HG03066 (cell line): ENCODE measurements at regions not wholly inside any gene's neighbourhood (a gene's known extent, or its start where the extent isn't known, plus 50 kb on each side); places are given as distances from the start of the nearest gene placed in this dataset.
A peak's percentile ranks its signal among the peaks of the same experiment; 100 is the strongest.
"Not testable (repeated sequence)": the region's sequence is repeated elsewhere in the genome, so short reads cannot be mapped to it uniquely, and the experiment has no call there.

ENCODE experiments used
- ATAC-seq: cut with Tn5 transposase; IDR thresholded peaks from one replicate; pipeline ENCODE4 v1.9.1; 2021; ENCODE audit warnings: low read depth; ENCODE audit not compliant: unreplicated experiment

GRCh38 chr3:153956613-153957012 is 164.6 kb upstream of the ARHGEF26 start:
- no peak for ATAC-seq

GRCh38 chr3:153957421-153957820 is 163.8 kb upstream of the ARHGEF26 start:
- ATAC-seq = no peak

GRCh38 chr3:153958635-153959595 is 162.3 kb upstream of the ARHGEF26 start:
- ATAC-seq = no peak

- ATAC-seq = no peak
Measured at GRCh38 chr3:153960458-153961074, 160.6 kb upstream of the ARHGEF26 start.

GRCh38 chr3:153961494-153961893 is 159.7 kb upstream of the ARHGEF26 start:
- no peak for ATAC-seq

GRCh38 chr3:153963012-153963411 is 158.2 kb upstream of the ARHGEF26 start:
- no peak for ATAC-seq

GRCh38 chr3:153967260-153967659 is 153.9 kb upstream of the ARHGEF26 start:
- ATAC-seq = no peak

GRCh38 chr3:153970047-153970446 is 151.1 kb upstream of the ARHGEF26 start:
- no peak for ATAC-seq

GRCh38 chr3:153970741-153971347 is 150.3 kb upstream of the ARHGEF26 start:
- no peak for ATAC-seq

- peak; percentile 53 for ATAC-seq
Measured at GRCh38 chr3:153972862-153973261, 148.3 kb upstream of the ARHGEF26 start.

GRCh38 chr3:153973722-153974265 is 147.4 kb upstream of the ARHGEF26 start:
- peak; percentile 56 for ATAC-seq

GRCh38 chr3:153974614-153975013 is 146.6 kb upstream of the ARHGEF26 start:
- ATAC-seq = no peak

GRCh38 chr3:153976891-153977554 is 144.2 kb upstream of the ARHGEF26 start:
- no peak for ATAC-seq

- no peak for ATAC-seq
Measured at GRCh38 chr3:153978006-153978405, 143.2 kb upstream of the ARHGEF26 start.

- ATAC-seq = no peak
Measured at GRCh38 chr3:153979418-153980251, 141.6 kb upstream of the ARHGEF26 start.

- ATAC-seq = no peak
Measured at GRCh38 chr3:153980252-153980590, 141.0 kb upstream of the ARHGEF26 start.

- ATAC-seq = not testable (repeated sequence)
Measured at GRCh38 chr3:153997364-153997763, 123.8 kb upstream of the ARHGEF26 start.

- no peak for ATAC-seq
Measured at GRCh38 chr3:154003649-154004048, 117.5 kb upstream of the ARHGEF26 start.

GRCh38 chr3:154011036-154011435 is 110.2 kb upstream of the ARHGEF26 start:
- ATAC-seq = no peak

GRCh38 chr3:154013736-154014135 is 107.5 kb upstream of the ARHGEF26 start:
- ATAC-seq = no peak
